Tibial nerve (tissue), 4 donors: ENCODE measurements at regions not wholly inside any gene's neighbourhood (a gene's known extent, or its start where the extent isn't known, plus 50 kb on each side); places are given as distances from the start of the nearest gene placed in this dataset.

ENCODE experiments used
- EP300 ChIP-seq, 2 donors: sonication (generic); formaldehyde crosslinking; IDR thresholded peaks; one replicate each; pipeline ENCODE4 v1.6.1; 2017; ENCODE audit warnings: antibody characterized with exemption in 2 of 2, mild to moderate bottlenecking in 1 of 2
- POLR2A ChIP-seq, 2 donors: fragments of 450-650 bp; IDR thresholded peaks; one replicate each; pipeline ENCODE4 v1.6.1; 2017; ENCODE audit warnings: antibody characterized with exemption in 2 of 2, mild to moderate bottlenecking in 2 of 2, moderate library complexity in 2 of 2
- TF ChIP-seq, protein P1 (sequence below), 5 experiments: fragments of 200-600 bp in 3 of 5; fragments of 450-650 bp in 2 of 5; sonication (generic) in 3 of 5; IDR thresholded peaks; one replicate each; pipeline ENCODE4 v1.5.1; 2016 to 2019; ENCODE audit warnings: antibody characterized with exemption in 5 of 5, mild to moderate bottlenecking in 3 of 5, moderate library complexity in 2 of 5

- TF ChIP-seq, protein P1, sequence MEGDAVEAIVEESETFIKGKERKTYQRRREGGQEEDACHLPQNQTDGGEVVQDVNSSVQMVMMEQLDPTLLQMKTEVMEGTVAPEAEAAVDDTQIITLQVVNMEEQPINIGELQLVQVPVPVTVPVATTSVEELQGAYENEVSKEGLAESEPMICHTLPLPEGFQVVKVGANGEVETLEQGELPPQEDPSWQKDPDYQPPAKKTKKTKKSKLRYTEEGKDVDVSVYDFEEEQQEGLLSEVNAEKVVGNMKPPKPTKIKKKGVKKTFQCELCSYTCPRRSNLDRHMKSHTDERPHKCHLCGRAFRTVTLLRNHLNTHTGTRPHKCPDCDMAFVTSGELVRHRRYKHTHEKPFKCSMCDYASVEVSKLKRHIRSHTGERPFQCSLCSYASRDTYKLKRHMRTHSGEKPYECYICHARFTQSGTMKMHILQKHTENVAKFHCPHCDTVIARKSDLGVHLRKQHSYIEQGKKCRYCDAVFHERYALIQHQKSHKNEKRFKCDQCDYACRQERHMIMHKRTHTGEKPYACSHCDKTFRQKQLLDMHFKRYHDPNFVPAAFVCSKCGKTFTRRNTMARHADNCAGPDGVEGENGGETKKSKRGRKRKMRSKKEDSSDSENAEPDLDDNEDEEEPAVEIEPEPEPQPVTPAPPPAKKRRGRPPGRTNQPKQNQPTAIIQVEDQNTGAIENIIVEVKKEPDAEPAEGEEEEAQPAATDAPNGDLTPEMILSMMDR (IDR thresholded peaks at IDR 0.05), result no peak
- TF ChIP-seq EP300 (IDR thresholded peaks at IDR 0.05), result no peak
- no peak for TF ChIP-seq POLR2A (IDR thresholded peaks at IDR 0.05)
Measured at GRCh38 chr22:23415490-23415851, 164.6 kb downstream of the IGLL1 start.
